ENCODE measurements at regions not wholly inside any gene's neighbourhood (a gene's known extent, or its start where the extent isn't known, plus 50 kb on each side); places are given as distances from the start of the nearest gene placed in this dataset.
"Not testable (repeated sequence)": the region's sequence is repeated elsewhere in the genome, so short reads cannot be mapped to it uniquely, and the experiment has no call there.

DNA sequence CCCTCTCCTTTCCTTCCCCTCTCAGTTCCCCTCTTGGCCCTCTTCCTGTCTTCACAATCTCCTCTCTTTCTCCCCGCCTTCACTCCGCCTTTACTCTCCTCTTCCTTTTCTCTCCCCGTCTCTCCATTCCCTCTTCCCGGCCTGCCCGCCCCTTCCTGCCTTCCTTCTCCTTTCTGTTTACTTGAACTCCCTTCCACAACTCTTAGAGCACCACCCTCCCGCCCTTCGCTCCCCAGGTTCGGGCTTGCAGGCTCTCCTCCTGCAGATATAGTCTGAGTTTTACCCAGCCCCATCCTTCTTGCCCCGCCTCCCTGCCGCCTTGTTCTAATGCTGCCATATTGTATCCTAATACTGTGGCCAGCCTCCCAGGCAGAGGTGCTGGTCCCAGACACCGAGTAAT lies 201.5 kb upstream of the N4BP1 start:
- intact Hi-C loops (cut with DNase I) = no loop called here
- no peak for DNase-seq

DNA sequence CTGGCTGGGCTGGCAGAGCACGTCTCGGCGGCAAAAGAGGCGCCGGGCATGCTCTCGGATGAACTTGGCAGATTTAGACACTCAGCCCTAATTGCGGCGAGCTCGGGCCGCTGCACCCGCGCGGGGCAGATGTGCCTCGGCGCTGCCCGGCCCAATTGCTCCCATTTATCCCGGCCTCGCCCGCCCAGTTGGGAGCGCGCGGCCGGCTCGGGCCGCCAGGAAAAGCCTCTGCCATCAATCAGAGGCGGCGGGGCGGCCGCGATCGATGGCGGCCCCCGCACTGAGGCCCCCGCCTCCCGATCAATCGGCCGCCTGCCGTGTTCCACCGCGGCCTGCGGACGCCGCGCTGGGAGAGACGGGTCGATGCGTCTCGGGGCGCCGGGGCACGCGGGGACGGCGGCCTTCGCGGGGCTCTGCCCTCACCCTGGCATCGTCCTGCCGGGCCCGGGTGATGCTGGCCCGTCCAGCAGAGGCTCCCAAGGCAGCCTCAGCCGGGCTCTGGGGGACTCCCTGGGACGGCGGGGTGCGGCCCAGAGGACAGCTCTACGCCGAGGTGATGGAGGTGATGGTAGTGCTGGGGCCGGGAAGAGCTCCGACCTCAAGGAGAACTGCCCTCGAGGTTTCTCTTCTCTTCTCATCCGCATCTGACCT lies 200.9 kb upstream of the N4BP1 start:
- DNase-seq = no peak
- intact Hi-C loops (cut with DNase I) = no loop called here

DNA sequence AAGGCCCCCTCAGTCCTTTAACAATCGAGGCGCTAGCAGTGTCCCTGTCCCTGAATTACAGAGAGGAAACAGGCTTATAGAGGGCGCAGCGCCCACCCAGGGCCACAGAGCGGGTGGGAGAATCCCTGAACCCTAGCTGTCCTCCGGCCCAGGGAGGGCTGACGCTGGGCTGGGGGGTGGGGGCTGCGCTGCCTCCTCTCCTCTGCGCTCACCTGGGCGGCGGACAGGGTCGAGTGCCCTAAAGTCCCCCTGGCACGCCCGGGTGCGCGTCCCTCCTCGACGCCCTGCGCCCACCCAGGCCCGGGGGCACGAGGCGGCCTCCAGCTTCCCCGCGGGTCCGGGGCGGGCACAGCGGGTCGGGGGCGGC lies 200.4 kb upstream of the N4BP1 start:
- DNase-seq = no peak
- intact Hi-C loops (cut with DNase I) = no loop called here

DNA sequence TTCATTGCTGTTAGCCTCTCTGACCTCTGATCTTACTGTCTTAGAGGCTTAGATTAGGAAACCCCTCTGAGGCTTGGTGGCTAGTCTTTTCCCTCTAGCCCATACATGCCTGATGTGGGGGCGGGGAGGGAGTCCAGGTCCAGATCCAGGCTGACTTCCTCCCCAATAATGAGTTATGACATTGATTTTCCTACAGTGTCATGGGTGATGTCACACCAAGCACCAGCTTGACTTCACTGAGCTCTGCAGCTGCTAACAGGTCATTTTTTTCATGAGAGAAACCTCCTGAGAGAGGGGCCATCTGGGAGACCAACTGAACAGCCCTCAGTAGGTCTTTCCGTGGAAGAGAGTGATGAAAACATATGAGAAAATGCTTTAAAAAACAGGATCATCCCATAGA lies 180.2 kb upstream of the N4BP1 start:
- intact Hi-C loops (cut with DNase I) = no loop called here
- DNase-seq = no peak

- intact Hi-C loops (cut with DNase I) = no loop called here
- no peak for DNase-seq
Measured at GRCh38 chr16:48788475-48788874, 178.5 kb upstream of the N4BP1 start.

DNA sequence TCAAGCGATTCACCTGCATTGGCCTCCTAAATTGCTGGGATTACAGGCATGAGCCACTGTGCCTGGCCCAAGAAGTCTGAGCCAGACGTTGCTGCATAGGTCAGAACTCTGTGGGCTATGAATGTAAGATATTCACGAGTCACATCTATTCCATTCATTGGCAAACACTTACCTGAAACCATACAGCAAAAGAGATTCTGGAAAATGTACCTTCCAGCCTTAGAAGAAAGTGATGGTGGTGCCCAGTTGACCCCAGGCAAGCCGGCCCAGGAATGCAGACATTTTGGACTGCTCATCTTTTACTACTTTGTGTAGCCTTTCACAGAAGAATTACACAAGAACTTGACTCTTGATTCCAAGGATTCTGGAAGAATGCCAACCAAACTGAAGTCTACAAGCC lies 135.6 kb upstream of the N4BP1 start:
- no peak for DNase-seq
- intact Hi-C loops (cut with DNase I) = no loop called here

- intact Hi-C loops (cut with DNase I) = no loop called here
- DNase-seq = no peak
Measured at GRCh38 chr16:48740964-48741363, 131.0 kb upstream of the N4BP1 start.

DNA sequence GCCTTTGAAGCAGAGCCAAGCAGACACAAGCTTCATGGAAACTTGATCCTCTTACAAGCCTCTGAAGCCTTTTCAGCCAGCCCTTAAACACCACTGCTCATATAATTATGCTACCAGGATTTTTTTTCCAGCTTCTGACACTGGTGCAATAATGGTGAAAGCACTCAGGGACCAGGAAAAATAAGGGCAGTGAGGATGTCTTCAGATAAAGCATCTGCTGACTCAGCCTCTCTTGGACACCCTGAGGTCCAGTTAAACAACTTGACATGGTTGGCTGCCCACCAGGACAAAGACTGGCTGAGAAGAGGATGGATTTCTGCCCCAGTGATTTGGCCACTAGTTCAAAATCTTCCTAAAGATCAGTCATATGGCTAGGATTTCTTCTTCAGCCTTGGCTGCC lies 124.2 kb upstream of the N4BP1 start:
- no peak for DNase-seq
- intact Hi-C loops (cut with DNase I) = no loop called here

DNA sequence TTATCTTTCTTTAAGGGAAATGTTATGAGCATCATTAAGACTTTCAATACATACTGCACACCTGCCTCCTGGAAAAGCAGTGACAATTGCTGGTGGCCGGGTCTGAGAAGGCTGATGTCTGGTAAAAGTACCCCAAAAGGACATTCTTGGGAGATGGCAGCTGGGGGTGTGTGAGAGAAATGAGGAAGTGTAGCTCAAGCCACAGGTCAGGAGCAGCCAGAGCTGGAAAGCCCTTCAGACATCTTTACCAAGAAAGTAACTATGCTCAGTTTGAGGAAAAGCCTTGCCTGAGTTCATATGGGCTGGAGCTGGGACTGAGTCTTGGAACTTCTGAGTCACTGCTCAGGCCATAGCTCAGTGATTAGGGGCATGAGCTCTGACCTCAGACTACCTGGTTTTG lies 94.7 kb upstream of the N4BP1 start:
- no peak for DNase-seq
- intact Hi-C loops (cut with DNase I) = no loop called here

GRCh38 chr16:48687421-48688038 lies 77.5 kb upstream of the N4BP1 start:
- intact Hi-C loops (cut with DNase I) = loop anchor here (1.0 kb wide), 1 partner anchor 663 kb away; no protein-coding TSS in a partner anchor
- DNase-seq = peak in 8 of 10 donors; percentile 14 to 89 (median 26)

GRCh38 chr16:48684148-48684547 lies 74.2 kb upstream of the N4BP1 start:
- DNase-seq = no peak
- intact Hi-C loops (cut with DNase I) = no loop called here

- no peak for DNase-seq
- intact Hi-C loops (cut with DNase I) = no loop called here
Measured at GRCh38 chr16:48682971-48683370, 73.0 kb upstream of the N4BP1 start.

- no peak for DNase-seq
- intact Hi-C loops (cut with DNase I) = no loop called here
Measured at GRCh38 chr16:48681520-48681919, 71.5 kb upstream of the N4BP1 start.

DNA sequence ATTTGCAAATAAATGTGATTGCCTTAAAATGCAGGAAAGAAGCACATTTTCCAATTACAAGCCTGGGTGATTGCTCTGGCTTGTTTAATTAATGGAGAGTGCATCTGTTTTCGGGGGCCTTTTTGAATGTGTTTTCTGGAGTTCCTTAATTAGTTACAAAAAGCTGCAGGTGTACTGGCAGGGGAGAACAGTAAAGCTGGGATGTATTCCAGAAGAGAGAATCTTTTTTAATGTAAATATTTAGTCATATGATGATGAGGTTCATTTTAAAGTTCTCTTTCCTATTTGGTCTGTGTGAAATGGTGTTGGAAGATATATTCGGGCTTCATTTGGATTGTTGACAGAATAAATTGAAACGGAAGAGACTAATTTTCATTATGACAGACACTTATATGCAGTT lies 70.9 kb upstream of the N4BP1 start:
- no peak for DNase-seq
- intact Hi-C loops (cut with DNase I) = no loop called here

DNA sequence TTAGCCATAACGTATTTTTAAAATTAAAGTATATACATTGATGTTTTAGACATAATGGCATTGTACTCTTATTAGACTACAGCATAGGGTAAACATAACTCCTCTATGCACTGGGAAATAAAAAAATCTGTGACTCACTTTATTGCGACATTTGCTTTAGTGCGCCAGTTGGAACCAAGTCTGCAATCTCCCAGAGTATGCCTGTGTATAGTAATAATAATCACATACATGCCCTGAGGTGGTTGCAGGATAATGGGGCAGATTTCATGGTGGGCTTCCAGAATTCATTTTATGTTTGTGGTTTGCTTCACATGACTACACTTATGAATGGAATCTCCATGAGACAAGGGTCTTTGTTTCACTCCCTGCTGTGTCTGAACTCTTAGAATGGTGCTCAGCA lies 66.9 kb upstream of the N4BP1 start:
- intact Hi-C loops (cut with DNase I) = no loop called here
- DNase-seq = no peak

DNA sequence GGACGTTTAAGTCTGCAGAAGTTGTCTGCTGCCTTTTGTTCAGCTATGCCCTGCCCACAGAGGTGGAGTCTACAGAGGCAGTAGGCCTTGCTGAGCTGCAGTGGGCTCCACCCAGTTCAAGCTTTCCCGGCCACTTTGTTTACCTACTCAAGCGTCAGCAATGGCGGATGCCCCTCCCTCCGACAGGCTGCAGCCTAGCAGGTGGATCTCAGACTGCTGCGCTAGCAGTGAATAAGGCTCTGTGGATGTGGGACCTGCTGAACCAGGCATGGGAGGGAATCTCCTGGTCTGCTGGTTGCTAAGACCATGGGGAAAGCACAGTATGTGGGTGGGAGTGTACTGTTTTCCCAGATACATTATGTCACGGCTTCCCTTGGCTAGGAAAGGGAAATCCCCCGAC lies 58.2 kb upstream of the N4BP1 start:
- intact Hi-C loops (cut with DNase I) = not testable (repeated sequence)
- peak in 1 of 10 donors; percentile 20 for DNase-seq

- intact Hi-C loops (cut with DNase I) = no loop called here
- no peak for DNase-seq
Measured at GRCh38 chr16:48659940-48660339, 50.0 kb upstream of the N4BP1 start.
